ENCODE measurements at regions not wholly inside any gene's neighbourhood (a gene's known extent, or its start where the extent isn't known, plus 50 kb on each side); places are given as distances from the start of the nearest gene placed in this dataset.
"Not testable (repeated sequence)": the region's sequence is repeated elsewhere in the genome, so short reads cannot be mapped to it uniquely, and the experiment has no call there.

DNA sequence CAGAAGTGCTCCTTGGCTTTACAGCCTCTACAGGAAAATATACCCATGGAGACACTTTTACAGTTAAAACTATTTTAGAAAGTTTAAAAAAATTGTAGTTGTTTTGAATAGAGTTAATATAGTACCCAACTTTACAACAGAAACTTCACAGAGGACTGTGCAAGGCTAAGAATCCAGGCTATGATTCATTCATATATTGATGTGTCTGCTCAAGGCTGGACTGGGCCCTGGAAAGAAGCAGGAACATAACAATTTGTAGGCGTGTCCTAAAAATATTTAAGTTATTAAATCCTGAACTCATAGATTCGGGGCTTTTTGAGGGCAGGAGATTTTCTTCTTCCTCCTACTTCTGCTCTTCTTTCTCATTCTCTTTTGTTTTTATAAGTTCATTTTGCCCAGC lies 291.5 kb upstream of the CCDC179 start:
- no peak for DNase-seq (ENCODE audit: low spot score)

DNA sequence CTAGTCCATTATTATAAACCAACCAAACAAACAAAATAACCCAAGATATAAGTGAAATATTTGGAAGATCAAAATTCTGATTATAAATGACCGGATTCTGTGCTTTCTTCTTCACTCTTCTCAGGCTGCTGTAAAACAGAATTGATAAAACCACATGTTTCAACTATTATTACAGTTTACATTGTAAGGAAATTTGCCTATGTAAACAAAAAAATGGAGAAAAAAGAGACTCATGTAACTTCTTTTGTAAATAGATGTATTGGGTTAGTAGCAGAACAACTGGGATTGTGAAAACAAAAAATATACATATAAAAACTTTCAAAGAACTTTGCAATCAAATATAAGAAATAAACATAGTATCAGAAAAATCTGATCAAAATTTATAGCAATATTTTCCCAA lies 295.2 kb upstream of the CCDC179 start:
- no peak for DNase-seq (ENCODE audit: low spot score)

DNA sequence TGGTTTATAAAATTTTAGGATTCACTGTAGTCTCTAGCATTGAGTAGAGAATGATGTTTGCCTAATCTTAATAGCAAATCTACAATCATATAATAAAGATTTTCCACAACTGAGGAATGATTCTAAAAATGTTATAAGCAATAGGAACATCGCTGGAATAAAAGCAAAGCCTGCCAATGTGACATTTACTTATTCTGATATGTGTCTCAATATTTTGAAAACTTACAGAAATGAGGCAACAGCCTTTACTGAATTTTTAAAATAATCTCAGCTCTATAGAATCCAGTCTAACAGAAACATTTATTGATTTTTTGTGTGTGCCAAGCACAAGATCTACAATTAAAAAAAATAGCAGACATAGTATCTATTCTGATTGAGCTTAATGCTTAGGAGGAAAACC lies 303.7 kb upstream of the CCDC179 start:
- DNase-seq (ENCODE audit: low spot score), result no peak

DNA sequence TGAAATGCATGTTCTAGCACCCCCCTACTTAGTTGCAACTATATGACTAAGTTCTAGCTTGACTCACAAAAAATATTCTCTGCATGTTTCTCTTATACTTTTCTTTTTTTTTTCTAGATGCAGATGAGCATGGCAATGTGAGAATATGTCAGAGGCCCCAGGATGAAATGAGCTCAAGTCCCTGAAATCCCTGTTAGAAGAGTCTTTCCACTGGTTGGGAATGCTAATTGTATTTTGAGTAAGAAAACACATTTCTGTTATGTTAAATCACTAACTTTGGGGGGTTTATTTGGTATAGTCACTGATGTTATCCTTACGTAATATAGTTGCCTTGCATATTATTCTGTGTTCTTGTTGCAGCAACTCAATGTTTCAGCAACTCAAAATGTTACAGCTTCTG lies 306.1 kb upstream of the CCDC179 start:
- no peak for DNase-seq (ENCODE audit: low spot score)

DNA sequence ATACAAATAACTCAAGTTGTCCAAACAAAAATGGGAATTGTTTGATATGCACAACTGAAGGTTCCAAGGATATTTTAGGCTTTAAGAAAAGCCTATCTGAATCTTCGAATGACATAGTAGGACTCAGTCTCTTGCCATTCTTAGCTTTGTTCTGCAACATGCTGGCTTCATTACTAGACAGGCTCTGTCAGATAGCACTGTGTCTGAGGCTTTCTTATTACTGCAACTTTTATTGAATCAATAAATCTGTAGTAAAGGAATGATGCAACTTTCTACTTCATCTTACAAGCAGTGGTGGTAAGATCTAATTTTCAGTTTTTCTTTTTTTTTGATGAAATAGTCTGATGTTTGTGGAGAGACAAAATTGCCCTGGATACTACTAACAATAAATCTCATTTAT lies 319.3 kb upstream of the CCDC179 start:
- DNase-seq (ENCODE audit: low spot score), result no peak

DNA sequence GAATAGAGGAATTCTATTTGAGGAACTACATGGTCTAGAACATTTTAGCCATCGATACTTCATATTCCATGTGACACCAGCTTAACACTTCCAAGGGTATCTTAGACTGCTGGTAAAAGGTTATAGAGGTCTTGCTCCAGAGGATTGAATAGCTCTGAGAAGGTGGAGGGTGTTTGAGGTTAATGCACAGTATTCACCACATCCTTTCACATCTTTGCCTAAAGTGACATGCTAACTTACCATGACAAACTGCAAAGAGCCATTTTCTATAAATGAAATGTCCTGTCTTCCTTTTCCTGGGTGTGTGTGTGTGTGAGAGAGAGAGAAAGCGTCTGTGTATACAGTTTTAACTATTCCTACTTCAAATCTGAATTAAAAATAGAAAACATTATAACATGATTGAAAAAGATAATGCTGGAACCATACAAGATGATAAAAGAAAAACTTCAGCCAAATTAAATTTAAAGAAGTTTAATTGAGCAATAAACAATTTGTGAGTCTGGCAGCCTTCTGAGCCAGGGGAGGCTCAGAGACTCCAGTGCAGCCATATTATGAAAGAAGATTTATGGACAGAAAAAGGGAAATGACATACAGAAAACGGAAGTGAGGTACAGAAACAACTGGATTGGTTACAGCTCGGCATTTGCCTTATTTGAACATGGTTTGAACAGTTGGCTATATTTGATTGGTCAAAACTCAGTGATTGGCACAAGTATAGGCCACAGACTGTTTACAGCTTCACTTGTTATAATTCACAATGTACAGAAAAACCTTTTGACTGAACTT lies 320.9 kb upstream of the CCDC179 start:
- DNase-seq (ENCODE audit: low spot score), result no peak

DNA sequence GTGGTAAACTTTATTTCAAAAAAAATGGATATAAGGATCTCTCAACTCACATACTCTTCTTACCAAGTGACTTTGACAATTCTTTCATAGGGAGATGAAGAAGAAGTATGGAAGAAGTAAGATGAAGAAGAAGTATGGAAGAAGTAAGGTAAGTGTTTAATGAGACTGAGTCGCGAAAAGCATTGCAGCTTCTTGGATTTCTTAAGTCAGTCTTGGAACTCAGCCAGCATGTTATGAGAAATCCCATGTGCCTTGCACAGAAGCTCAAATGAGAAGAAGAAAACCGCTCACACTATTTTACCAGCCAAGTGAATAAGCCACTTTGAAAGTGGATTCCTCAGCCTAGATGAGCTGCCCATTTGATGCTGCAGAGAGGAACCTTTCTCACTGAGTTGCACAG lies 332.0 kb upstream of the CCDC179 start:
- DNase-seq (ENCODE audit: low spot score), result no peak

DNA sequence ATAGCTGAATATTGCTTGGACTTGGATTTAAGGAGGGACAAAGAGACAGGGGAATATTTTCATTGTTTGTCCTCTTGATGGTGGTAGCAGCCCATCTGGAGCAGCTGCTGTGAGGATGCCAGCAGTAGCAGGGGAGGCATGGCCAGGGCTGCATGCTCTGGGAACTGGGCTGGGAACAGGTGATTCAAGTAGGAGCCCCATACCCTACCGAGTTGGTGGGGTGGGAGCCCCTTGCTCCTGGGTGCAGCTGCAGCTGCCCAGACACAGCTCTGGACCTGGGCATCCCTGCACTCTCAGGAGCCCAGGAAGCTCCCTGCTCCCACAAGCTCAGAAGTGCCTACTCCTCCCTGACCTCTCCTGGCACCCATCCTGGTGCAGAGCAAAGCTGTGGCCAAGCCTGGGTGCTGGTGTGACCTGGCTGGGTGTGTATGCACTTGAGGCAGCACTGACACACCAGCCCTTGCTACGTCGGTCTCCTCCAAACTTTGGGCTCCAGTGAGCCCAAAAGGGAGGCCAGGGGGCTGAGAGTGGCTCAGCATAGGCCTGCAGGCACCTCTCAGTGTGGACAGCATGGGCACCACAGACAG lies 341.8 kb upstream of the CCDC179 start:
- no peak for DNase-seq (ENCODE audit: low spot score)

DNA sequence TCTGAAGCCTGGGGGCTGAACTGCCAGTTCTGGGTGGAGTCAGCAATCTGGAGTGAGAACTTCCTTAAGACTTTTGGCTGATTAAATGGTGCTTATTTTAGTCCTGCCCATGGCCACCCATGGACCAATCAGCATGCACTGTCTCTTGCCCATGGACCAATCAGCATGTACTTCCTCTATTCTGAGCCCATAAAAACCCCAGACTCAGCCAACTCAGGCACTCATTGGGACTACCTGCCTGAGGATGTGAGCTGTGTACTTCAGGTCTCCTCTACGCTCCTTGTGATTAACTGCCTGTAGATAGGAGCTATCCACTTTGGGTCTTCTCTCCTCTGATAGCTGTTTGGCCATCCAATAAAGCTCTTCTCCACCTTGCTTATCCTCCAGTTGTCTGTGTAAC lies 342.3 kb upstream of the CCDC179 start:
- no peak for DNase-seq (ENCODE audit: low spot score)

DNA sequence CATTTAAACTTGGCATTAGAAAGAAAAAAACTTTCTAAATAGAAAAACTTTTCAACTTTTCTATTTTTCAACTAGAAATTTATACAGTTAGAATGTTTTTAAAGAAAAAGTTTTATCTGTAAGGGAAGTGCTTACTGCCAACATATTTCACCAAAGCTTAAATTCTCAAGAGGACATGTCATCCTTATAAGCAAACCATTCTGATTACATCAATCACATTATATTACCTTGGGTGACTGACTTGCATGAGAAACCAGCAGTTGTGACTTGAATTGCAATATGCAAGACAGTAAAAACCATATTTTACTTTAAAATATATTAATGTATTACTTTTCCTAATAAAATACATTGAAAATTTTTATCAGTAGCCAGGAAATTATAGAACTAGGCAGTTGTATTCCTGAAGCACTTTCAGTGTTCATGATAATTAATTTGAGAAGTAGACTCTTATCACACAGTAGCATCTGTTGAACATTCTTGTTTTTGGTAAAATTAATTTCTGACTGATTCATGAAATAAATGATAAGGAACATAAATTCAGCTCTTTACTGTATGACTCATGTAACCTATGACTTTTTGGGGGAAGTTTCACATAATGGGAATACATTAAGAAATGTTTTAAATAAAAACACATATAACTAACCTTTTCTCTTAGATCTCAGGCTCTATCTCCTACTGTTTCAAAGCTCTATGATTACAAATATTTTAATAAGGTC lies 345.0 kb upstream of the CCDC179 start:
- DNase-seq (ENCODE audit: low spot score), result no peak

DNA sequence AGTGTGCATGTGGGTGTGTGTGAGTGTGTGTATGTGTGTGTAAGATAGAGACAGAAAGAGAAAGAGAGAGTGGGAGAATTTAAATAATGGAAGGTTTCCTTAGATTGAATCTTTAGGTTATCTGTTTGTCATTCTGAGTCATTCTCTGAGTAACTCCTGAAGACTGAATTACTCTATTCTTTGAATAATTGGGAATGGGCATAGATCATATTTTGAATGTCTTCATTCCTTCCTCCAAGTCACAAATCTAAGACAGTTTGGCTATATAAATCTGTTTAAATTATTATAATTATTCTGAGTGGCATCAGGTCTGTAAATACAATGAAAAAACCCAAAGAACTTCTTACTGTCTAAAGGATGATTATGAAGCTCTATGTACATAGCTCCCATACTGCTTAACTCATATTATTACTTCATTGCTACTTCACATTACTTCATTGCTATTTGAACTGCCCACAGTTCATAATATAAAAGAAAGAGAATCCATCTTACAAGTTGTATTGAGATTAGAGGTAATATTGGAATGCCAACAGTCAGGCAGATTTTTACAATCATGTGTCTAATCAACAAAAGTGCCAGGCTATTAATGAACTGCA lies 346.6 kb upstream of the CCDC179 start:
- DNase-seq (ENCODE audit: low spot score), result no peak

DNA sequence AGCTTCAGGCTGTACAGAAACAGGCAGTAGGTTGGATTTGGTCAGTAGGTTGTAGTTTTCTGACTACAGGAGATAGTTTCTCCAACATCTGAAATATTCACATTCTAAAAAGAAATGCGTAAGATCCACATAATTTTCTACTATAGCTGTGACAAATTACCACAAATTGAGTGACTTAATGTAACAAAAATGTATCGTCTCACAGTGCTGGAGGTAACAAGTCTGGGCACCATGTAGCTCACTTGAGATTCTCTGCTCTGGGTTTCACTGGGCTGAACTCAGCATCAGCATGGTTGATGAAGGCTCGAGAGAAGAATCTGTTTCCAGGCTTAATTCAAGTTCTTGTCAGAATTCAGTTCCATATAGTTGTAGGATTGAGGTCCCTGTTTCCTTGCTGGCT lies 350.9 kb upstream of the CCDC179 start:
- DNase-seq (ENCODE audit: low spot score), result no peak

DNA sequence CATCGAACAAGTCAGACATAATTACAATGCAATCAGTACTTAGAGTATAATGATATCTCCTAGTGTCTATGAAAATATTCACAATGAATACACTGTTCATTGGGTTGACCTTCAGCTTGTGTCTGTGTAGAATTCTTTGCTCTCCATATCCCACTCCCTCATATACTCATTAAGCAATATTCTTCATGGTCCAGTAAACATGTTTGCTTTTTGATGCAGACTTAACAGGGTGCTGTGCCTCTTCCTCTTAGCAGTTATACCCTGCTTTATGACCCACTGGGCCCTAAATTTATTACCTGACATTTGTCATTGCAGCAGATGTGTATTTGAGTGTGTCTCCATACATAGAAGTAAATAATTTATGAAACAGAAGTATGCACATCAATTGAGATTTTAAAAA lies 352.5 kb upstream of the CCDC179 start:
- DNase-seq (ENCODE audit: low spot score), result no peak

DNA sequence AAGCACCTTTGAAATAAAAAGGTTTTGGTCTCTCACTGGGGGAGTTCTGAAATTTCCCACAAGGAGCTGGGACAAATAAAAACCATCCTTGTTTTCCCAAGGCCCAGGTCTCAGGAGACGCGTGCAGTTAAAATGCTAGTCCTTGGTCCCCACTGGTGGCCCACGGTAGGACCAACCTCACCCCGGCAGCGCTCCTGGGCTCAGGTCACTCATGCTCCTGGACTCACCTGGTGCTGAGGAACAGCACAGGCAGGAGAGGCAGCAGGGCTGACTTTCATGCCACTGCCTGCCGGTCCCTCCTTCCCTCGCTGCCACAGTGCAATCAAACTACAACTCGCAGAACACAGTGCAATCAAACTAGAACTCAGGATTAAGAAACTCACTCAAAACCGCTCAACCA lies 356.8 kb upstream of the CCDC179 start:
- DNase-seq (ENCODE audit: low spot score), result no peak

DNA sequence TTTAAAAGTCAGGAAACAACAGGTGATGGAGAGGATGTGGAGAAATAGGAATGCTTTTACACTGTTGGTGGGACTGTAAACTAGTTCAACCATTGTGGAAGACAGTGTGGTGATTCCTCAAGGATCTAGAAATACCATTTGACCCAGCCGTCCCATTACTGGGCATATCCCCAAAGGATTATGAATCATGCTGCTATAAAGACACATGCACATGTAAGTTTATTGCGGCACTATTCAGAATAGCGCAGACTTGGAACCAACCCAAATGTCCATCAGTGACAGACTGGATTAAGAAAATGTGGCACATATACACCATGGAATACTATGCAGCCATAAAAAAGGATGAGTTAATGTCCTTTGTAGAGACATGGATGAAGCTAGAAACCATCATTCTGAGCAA lies 359.8 kb upstream of the CCDC179 start:
- DNase-seq (ENCODE audit: low spot score), result not testable (repeated sequence)

DNA sequence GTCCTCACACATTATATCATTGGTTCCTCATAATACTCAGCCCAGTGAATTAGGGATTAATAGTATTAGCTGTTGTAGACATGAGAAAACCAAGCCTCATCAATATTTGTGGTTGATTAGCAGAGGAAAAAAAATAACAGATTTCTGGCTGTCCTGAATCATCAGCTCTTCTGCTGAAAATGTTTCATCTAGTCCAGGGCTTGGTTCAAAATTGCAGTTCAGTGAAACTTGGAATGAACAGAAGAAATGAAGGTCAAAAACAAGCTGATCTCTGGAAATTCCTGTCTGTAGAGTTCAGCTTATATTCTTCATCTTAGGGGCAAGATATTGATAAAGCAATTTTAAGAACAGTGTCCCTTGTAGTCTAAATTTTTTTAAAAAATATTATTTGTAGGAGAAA lies 361.1 kb upstream of the CCDC179 start:
- no peak for DNase-seq (ENCODE audit: low spot score)

DNA sequence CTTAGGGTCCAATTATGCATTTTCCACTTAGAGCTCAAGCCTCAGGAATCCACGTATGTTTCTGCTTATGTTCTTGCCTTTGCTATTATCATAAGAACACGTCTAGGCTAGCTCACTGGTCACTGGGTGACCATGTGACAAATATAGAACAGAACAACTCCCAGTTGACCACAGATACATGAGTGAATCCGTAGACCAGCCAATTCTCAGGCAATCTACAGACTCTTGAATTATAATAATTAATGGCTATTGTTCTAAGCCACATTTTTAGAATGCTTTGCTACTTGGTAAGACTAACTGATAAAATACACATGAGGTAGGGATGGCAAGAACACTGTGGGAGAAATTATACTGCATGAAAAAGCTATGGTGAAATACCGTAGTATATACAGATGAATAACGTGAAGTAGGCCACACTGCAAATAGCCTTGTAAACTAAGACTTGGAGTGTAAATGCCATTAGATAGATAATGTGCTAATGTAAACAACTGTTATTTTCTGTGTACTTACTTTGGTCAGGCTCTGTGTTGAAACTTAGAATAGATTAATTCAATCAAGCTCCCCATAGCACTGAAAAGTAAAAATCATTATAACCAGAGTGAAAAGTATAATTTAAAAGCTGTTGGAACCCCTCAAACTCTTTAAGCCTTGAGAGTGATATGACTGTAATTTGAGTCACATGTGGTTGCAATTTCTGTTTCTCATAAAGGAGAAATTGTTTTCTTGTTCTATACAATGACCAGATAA lies 366.2 kb upstream of the CCDC179 start:
- DNase-seq (ENCODE audit: low spot score), result no peak

DNA sequence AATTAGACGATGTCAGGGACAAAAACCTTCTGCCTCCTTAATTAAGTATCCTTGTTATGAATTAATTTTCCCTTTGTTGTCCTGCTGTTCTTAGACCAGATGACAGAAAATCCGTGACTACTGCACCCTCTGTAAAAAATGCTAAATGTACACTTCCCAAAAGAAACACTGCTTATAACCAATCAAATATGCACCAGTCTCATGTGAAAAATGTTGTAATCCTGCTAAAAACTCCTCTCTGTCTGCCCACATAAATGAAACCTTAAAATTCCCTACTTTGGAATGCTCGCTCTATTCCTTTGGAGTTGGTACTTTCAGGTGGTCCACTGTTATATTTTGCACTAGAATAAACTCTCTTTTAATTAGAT lies 366.8 kb upstream of the CCDC179 start:
- no peak for DNase-seq (ENCODE audit: low spot score)

DNA sequence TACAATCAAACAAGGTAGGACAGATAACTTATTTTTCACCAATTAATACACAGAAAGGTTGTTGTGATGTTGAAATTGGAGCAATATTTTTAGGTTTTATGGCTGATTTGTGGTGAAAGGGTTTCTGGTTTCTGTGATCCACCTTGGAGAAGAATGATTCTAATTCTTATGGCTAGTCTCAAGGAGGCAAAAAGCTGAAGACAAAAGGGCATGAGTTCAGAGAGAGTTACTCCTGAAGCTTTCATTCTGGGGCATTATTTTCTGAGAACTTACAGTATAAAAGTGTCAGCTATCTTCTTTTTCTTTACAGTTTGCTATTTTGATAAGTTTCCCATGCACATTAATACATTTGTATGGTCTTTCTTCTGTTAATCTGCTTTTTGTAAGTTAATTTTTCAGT lies 372.4 kb upstream of the CCDC179 start:
- DNase-seq (ENCODE audit: low spot score), result no peak

DNA sequence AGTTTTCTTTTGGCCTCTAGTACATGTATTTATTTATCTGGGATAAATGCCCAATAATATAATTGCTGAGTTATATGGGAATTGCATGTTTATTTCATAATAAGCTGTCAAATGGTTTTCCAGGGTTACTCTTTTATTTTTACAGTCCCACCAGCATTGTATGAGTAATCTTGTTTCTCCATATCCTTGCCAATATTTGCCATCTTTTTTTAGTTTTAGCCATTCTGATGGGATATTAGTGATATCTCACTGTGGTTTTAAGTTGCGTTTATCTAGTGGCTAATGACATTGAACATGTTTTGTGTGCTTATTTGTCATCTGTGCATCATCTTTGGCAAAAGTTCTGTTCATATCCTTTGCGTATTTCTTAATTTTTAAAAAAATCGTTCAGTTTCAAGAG lies 372.8 kb upstream of the CCDC179 start:
- no peak for DNase-seq (ENCODE audit: low spot score)

DNA sequence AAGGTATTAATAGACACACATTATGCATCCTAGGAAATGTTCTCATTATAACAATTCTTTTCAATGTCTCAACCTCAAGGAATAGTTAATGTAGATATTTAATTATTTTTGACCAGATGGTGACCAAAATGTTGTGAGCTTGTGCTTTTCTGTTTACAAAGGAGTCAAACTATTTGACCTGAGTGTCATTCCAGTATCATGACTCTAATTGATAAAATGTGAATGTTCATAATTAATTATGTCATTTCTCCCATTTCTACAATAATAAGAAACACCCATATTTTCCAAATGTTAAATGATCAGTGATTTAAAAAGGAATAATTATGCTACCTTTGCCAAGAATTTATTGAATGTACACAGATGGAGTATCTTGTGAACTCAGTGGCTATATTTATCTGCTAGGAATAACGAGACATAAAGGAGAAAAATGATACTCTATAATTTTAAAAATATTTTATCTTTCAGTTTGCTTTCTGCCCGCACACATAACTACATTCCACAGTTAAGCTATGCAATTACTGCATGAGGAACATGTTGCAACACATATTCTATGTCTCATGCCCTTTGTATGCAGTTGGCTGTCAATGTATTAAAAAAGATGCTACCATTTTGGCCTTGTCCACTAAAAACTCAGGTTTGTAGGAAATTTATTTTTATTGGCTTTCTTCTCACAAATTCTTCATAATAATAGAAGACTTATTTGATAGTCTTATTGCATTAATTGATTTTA lies 376.7 kb upstream of the CCDC179 start:
- no peak for DNase-seq (ENCODE audit: low spot score)

DNA sequence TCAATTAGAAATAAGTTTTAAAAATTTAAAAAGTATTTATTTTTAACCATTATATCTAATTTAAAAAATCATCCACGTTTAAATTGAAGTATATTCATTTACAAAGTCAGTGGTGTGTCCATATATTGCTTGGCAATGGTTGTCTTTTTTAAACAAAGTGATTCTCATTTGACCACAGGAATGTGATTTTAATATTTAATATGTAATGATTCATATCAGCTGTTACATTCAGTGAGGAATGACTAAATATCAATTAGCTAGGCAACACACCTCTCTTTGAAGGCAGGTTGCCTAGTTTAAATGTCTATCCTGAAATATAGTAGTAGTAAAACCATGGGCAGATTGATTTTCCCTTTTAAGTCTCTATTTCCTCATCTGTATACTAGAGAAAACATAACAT lies 392.2 kb upstream of the CCDC179 start:
- no peak for DNase-seq (ENCODE audit: low spot score)
